OCI-LY1 (cell line): ENCODE measurements at regions not wholly inside any gene's neighbourhood (a gene's known extent, or its start where the extent isn't known, plus 50 kb on each side); places are given as distances from the start of the nearest gene placed in this dataset.

Experiments
- H2AFZ ChIP-seq: fragments of 200-600 bp; sonication (generic), shearing (Covaris generic); 2 replicates; pipeline ENCODE4 v1.6.0; 2014; ENCODE audit warnings: antibody characterized with exemption, mild to moderate bottlenecking, low read length
- H3F3A ChIP-seq: fragments of 200-600 bp; sonication (generic), shearing (Covaris generic); 2 replicates; pipeline ENCODE4 v1.6.0; 2014; ENCODE audit warnings: mild to moderate bottlenecking, antibody characterized with exemption, low read length, moderate library complexity; ENCODE audit not compliant: insufficient read depth
- H3K27ac ChIP-seq: fragments of 200-600 bp; sonication (generic); 2 replicates; pipeline ENCODE4 v1.5.1; 2014; ENCODE audit warnings: low read length, mixed run types, mild to moderate bottlenecking, low read depth; ENCODE audit not compliant: poor library complexity, severe bottlenecking
- H3K27me3 ChIP-seq: fragments of 200-600 bp; sonication (generic); 2 replicates; pipeline ENCODE4 v1.6.0; 2014; ENCODE audit warnings: antibody characterized with exemption, mild to moderate bottlenecking, low read length, moderate library complexity; ENCODE audit not compliant: insufficient read depth
- H3K36me3 ChIP-seq: fragments of 200-600 bp; sonication (generic); 2 replicates; pipeline ENCODE4 v1.6.1; 2014; ENCODE audit warnings: mild to moderate bottlenecking, antibody characterized with exemption, low read length, moderate library complexity, mixed read lengths; ENCODE audit not compliant: insufficient read depth
- H3K4me1 ChIP-seq: fragments of 200-600 bp; sonication (generic); 2 replicates; pipeline ENCODE4 v1.5.1; 2014; ENCODE audit warnings: mild to moderate bottlenecking, low read length, moderate library complexity; ENCODE audit not compliant: insufficient read depth, severe bottlenecking
- H3K4me2 ChIP-seq: fragments of 200-600 bp; sonication (generic), shearing (Covaris generic); 2 replicates; pipeline ENCODE4 v1.6.1; 2014; ENCODE audit warnings: low read length
- H3K4me3 ChIP-seq: fragments of 200-600 bp; sonication (generic); 2 replicates; pipeline ENCODE4 v1.5.1; 2014; ENCODE audit warnings: low read length, low read depth, mild to moderate bottlenecking, mixed read lengths; ENCODE audit not compliant: poor library complexity, severe bottlenecking
- H3K79me2 ChIP-seq: fragments of 200-600 bp; shearing (Covaris generic); 2 replicates; pipeline ENCODE4 v1.6.1; 2016; ENCODE audit warnings: mixed run types, low read length, mixed read lengths; ENCODE audit not compliant: insufficient read depth
- H3K9ac ChIP-seq: fragments of 200-600 bp; sonication (generic), shearing (Covaris generic); 2 replicates; pipeline ENCODE4 v1.6.1; 2014; ENCODE audit warnings: mild to moderate bottlenecking, low read length, mixed read lengths
- H3K9me2 ChIP-seq: fragments of 200-600 bp; sonication (generic), shearing (Covaris generic); 2 replicates; pipeline ENCODE4 v1.6.1; 2014; ENCODE audit warnings: low read depth, mild to moderate bottlenecking, low read length, mixed read lengths
- H3K9me3 ChIP-seq: fragments of 200-600 bp; shearing (Covaris generic); 2 replicates; pipeline ENCODE4 v1.6.1; 2014; ENCODE audit warnings: low read length, mixed read lengths
- H4K20me1 ChIP-seq: fragments of 200-600 bp; sonication (generic), shearing (Covaris generic); 2 replicates; pipeline ENCODE4 v1.6.0; 2016; ENCODE audit warnings: mild to moderate bottlenecking, low read length; ENCODE audit not compliant: insufficient read depth
- CTCF ChIP-seq: fragments of 200-600 bp; sonication (generic), shearing (Covaris generic); IDR thresholded peaks from 2 replicates; pipeline ENCODE4 v1.5.1; 2017; ENCODE audit warnings: mild to moderate bottlenecking, antibody characterized with exemption, low read length, moderate library complexity, mixed read lengths
- EZH2 ChIP-seq: fragments of 200-600 bp; sonication (generic), shearing (Covaris generic); IDR thresholded peaks from 2 replicates; pipeline ENCODE4 v1.8.0; 2017; ENCODE audit warnings: borderline replicate concordance, mixed run types, mild to moderate bottlenecking, antibody characterized with exemption, low read length, moderate library complexity, mixed read lengths

GRCh38 chr2:216803791-216804190 lies 56.1 kb downstream of the TNP1 start:
- Histone ChIP-seq H3K4me1 (no peaks in the 10 kb centered on the region), H3K36me3 (no peaks in the 10 kb centered on the region)

GRCh38 chr2:216802516-216803215 lies 57.2 kb downstream of the TNP1 start:
- no peak overlapping the region for H2AFZ ChIP-seq
- no peaks in the 10 kb centered on the region for H3K9me3 ChIP-seq
- no peaks in the 10 kb centered on the region for H3K4me1 ChIP-seq
- no peak overlapping the region for H3K4me3 ChIP-seq
- no peaks in the 10 kb centered on the region for H3F3A ChIP-seq
- no peaks in the 10 kb centered on the region for H3K27me3 ChIP-seq
- H3K36me3 ChIP-seq: no peaks in the 10 kb centered on the region
- H3K9me2 ChIP-seq: no peaks in the 10 kb centered on the region
- no peak for TF ChIP-seq EZH2
- TF ChIP-seq CTCF: no peak
- H3K4me2 ChIP-seq: no peak overlapping the region
- no peak overlapping the region for H3K9ac ChIP-seq
- no peak overlapping the region for H3K27ac ChIP-seq
- no peaks in the 10 kb centered on the region for H4K20me1 ChIP-seq
- H3K79me2 ChIP-seq: no peaks in the 10 kb centered on the region

More at GRCh38 chr2:216803791-216804190, 56.1 kb downstream of the TNP1 start:
- TF ChIP-seq EZH2 (no peak), CTCF (no peak)
- Histone ChIP-seq H3K4me2 (no peak overlapping the region), H2AFZ (no peak overlapping the region), H3K9me2 (no peaks in the 10 kb centered on the region), H3K27ac (no peak overlapping the region), H3K79me2 (no peaks in the 10 kb centered on the region), H3K27me3 (no peaks in the 10 kb centered on the region), H3K9me3 (no peaks in the 10 kb centered on the region), H3F3A (no peaks in the 10 kb centered on the region), H3K4me3 (no peak overlapping the region), H3K9ac (no peak overlapping the region), H4K20me1 (no peaks in the 10 kb centered on the region)

- Histone ChIP-seq H3K9ac (no peak overlapping the region), H3K9me3 (no peaks in the 10 kb centered on the region), H3K27me3 (no peaks in the 10 kb centered on the region), H3K4me1 (no peaks in the 10 kb centered on the region), H3K27ac (no peak overlapping the region), H2AFZ (no peak overlapping the region), H3K4me2 (no peak overlapping the region), H4K20me1 (no peaks in the 10 kb centered on the region), H3F3A (no peaks in the 10 kb centered on the region), H3K4me3 (no peak overlapping the region), H3K9me2 (no peaks in the 10 kb centered on the region), H3K79me2 (no peaks in the 10 kb centered on the region), H3K36me3 (no peaks in the 10 kb centered on the region)
- TF ChIP-seq CTCF (no peak), EZH2 (no peak)
These were observed 59.0 kb downstream of the TNP1 start for GRCh38 chr2:216800836-216801235.
